ENCODE measurements at regions not wholly inside any gene's neighbourhood (a gene's known extent, or its start where the extent isn't known, plus 50 kb on each side); places are given as distances from the start of the nearest gene placed in this dataset.
A peak's percentile ranks its signal among the peaks of the same experiment; 100 is the strongest.

DNA sequence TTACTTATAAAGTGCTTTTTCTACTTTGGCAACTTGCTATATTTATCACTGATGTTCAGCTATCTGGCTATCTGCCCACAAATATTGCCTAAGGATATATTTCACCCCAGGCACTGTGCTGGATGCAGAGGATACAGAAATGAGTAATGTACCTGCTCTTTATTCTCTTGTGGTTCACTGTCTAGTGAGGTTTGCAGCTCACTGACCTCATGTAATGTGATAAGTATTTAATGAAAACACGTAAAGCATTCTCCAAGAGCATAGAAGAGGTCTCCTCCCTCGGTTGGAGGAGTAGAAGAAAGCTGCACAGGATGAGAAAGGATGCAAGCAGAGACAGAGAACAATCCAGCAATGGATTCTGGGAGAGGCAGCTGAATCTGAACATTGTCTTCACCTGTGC is 610.7 kb downstream of the CBLN4 start:
- no peaks in the 10 kb centered on the region for H3K36me3 Mint-ChIP-seq (ENCODE audit: low read depth)
- peaks cover 11% of the 10 kb centered on the region for H3K4me1 Mint-ChIP-seq
- peaks cover 2% of the 10 kb centered on the region for H3K9me3 Mint-ChIP-seq
- no peak overlapping the region for H3K4me3 Mint-ChIP-seq
- no peak for TF ChIP-seq CTCF (IDR thresholded peaks at IDR 0.05; ENCODE audit: unreplicated experiment in 3 of 3)
- no peaks in the 10 kb centered on the region for H3K27me3 Mint-ChIP-seq (ENCODE audit: low read depth)
- peak overlapping the region in 1 of 3 experiments; percentile 45 for H3K27ac Mint-ChIP-seq

GRCh38 chr20:55390791-55391190 is 614.5 kb downstream of the CBLN4 start:
- Mint-ChIP-seq H3K9me3 (peaks cover 2% of the 10 kb centered on the region), H3K4me3 (no peak overlapping the region), H3K36me3 (ENCODE audit: low read depth) (no peaks in the 10 kb centered on the region), H3K27me3 (ENCODE audit: low read depth) (no peaks in the 10 kb centered on the region), H3K4me1 (peaks cover 6% of the 10 kb centered on the region), H3K27ac (peak overlapping the region in 1 of 3 experiments; percentile 52)
- no peak for TF ChIP-seq CTCF (IDR thresholded peaks at IDR 0.05; ENCODE audit: unreplicated experiment in 3 of 3)

- Mint-ChIP-seq H3K27me3 (ENCODE audit: low read depth) (no peaks in the 10 kb centered on the region), H3K4me1 (no peaks in the 10 kb centered on the region), H3K27ac (no peak overlapping the region), H3K4me3 (no peak overlapping the region), H3K36me3 (ENCODE audit: low read depth) (no peaks in the 10 kb centered on the region), H3K9me3 (no peaks in the 10 kb centered on the region)
- TF ChIP-seq CTCF (IDR thresholded peaks at IDR 0.05; ENCODE audit: unreplicated experiment in 3 of 3), result no peak
These were observed 618.6 kb downstream of the CBLN4 start for GRCh38 chr20:55386686-55387085.

DNA sequence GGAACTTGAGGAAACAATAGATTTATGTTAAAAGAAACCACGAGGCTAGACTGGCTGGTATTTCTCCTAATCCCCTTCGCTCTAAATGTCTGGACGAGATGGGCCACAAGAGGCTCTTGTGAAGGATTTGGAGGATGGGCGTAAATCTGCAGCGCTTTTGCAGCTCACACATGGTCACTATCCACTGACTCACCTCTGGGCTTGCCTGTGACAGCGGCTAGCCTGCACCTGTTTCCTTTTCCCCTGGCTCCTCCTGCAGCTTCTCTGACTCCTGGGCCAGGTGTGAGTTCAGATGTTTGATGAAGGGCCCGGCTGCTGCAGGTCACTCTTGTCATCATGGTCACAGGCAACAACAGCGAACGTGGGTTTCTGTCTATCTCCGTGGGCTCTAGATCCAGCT is 629.4 kb downstream of the CBLN4 start:
- Mint-ChIP-seq H3K9me3 (no peaks in the 10 kb centered on the region), H3K27me3 (ENCODE audit: low read depth) (peaks cover 4% of the 10 kb centered on the region), H3K36me3 (ENCODE audit: low read depth) (no peaks in the 10 kb centered on the region), H3K4me3 (no peak overlapping the region), H3K27ac (no peak overlapping the region), H3K4me1 (no peaks in the 10 kb centered on the region)
- TF ChIP-seq CTCF (IDR thresholded peaks at IDR 0.05; ENCODE audit: unreplicated experiment in 3 of 3), result no peak

GRCh38 chr20:55365745-55366144 is 639.6 kb downstream of the CBLN4 start:
- no peaks in the 10 kb centered on the region for H3K4me1 Mint-ChIP-seq
- no peaks in the 10 kb centered on the region for H3K27me3 Mint-ChIP-seq (ENCODE audit: low read depth)
- no peaks in the 10 kb centered on the region for H3K9me3 Mint-ChIP-seq
- H3K4me3 Mint-ChIP-seq, result no peak overlapping the region
- H3K27ac Mint-ChIP-seq, result no peak overlapping the region
- no peaks in the 10 kb centered on the region for H3K36me3 Mint-ChIP-seq (ENCODE audit: low read depth)
- no peak for TF ChIP-seq CTCF (IDR thresholded peaks at IDR 0.05; ENCODE audit: unreplicated experiment in 3 of 3)

- Mint-ChIP-seq H3K27me3 (ENCODE audit: low read depth) (no peaks in the 10 kb centered on the region), H3K4me1 (no peaks in the 10 kb centered on the region)
- no peak for TF ChIP-seq CTCF (IDR thresholded peaks at IDR 0.05; ENCODE audit: unreplicated experiment in 3 of 3)
These were observed 644.4 kb downstream of the CBLN4 start for GRCh38 chr20:55360895-55361294.

More at GRCh38 chr20:55360895-55361294, 644.4 kb downstream of the CBLN4 start:
- no peak overlapping the region for H3K4me3 Mint-ChIP-seq
- H3K27ac Mint-ChIP-seq, result no peak overlapping the region
- no peaks in the 10 kb centered on the region for H3K9me3 Mint-ChIP-seq
- H3K36me3 Mint-ChIP-seq (ENCODE audit: low read depth), result no peaks in the 10 kb centered on the region
